Activated CD4-positive, alpha-beta T cell treated with anti-CD3 and anti-CD28 coated beads, Interleukin-2, amount 50 U/mL, for 1 hour (primary cell): ENCODE measurements at regions not wholly inside any gene's neighbourhood (a gene's known extent, or its start where the extent isn't known, plus 50 kb on each side); places are given as distances from the start of the nearest gene placed in this dataset.

Experiments
- DNase-seq: peaks from one replicate; pipeline ENCODE4 v3.0.0-alpha.2; 2020

GRCh38 chr7:85630904-85631600, 444.2 kb upstream of the SEMA3D start:
- DNase-seq, result no peak

- no peak for DNase-seq
These were observed 441.1 kb upstream of the SEMA3D start for GRCh38 chr7:85627791-85628586.

GRCh38 chr7:85622059-85622458, 435.2 kb upstream of the SEMA3D start:
- DNase-seq, result no peak

- no peak for DNase-seq
These were observed 434.3 kb upstream of the SEMA3D start for GRCh38 chr7:85620936-85621685.

- no peak for DNase-seq
These were observed 432.4 kb upstream of the SEMA3D start for GRCh38 chr7:85619236-85619635.

- DNase-seq, result no peak
These were observed 427.8 kb upstream of the SEMA3D start for GRCh38 chr7:85614684-85615083.

GRCh38 chr7:85612514-85612913, 425.7 kb upstream of the SEMA3D start:
- no peak for DNase-seq

- no peak for DNase-seq
These were observed 421.9 kb upstream of the SEMA3D start for GRCh38 chr7:85608804-85609203.

GRCh38 chr7:85602196-85602595, 415.3 kb upstream of the SEMA3D start:
- DNase-seq, result no peak

GRCh38 chr7:85600395-85600794, 413.5 kb upstream of the SEMA3D start:
- no peak for DNase-seq

GRCh38 chr7:85596827-85597226, 410.0 kb upstream of the SEMA3D start:
- DNase-seq, result no peak

- no peak for DNase-seq
These were observed 408.9 kb upstream of the SEMA3D start for GRCh38 chr7:85595750-85596178.

GRCh38 chr7:85593355-85593754, 406.5 kb upstream of the SEMA3D start:
- DNase-seq, result no peak

GRCh38 chr7:85587785-85588184, 400.9 kb upstream of the SEMA3D start:
- no peak for DNase-seq

- no peak for DNase-seq
These were observed 399.2 kb upstream of the SEMA3D start for GRCh38 chr7:85586091-85586490.

- no peak for DNase-seq
These were observed 396.5 kb upstream of the SEMA3D start for GRCh38 chr7:85583131-85583953.

GRCh38 chr7:85573844-85574243, 387.0 kb upstream of the SEMA3D start:
- DNase-seq, result no peak

GRCh38 chr7:85573346-85573745, 386.5 kb upstream of the SEMA3D start:
- DNase-seq, result no peak

- no peak for DNase-seq
These were observed 384.0 kb upstream of the SEMA3D start for GRCh38 chr7:85570898-85571297.

GRCh38 chr7:85567983-85568382, 381.1 kb upstream of the SEMA3D start:
- no peak for DNase-seq

GRCh38 chr7:85566095-85566794, 379.4 kb upstream of the SEMA3D start:
- no peak for DNase-seq

- DNase-seq, result no peak
These were observed 378.4 kb upstream of the SEMA3D start for GRCh38 chr7:85565276-85565675.
